Liver (tissue), 3 donors: ENCODE measurements at regions not wholly inside any gene's neighbourhood (a gene's known extent, or its start where the extent isn't known, plus 50 kb on each side); places are given as distances from the start of the nearest gene placed in this dataset.

Experiments
- ATF3 ChIP-seq: IDR thresholded peaks from 2 replicates; pipeline ENCODE4 v1.6.1; 2016; ENCODE audit warnings: antibody characterized with exemption
- CTCF ChIP-seq: fragments of 150-350 bp; IDR thresholded peaks from 2 replicates; pipeline ENCODE4 v1.5.1; 2017; ENCODE audit warnings: improper control_type of control experiment, low read depth, low read length; ENCODE audit not compliant: missing input control
- MAX ChIP-seq: IDR thresholded peaks from 2 replicates; pipeline ENCODE4 v1.6.1; 2016; ENCODE audit warnings: antibody characterized with exemption
- RAD21 ChIP-seq, 2 donors: IDR thresholded peaks; 2 replicates each; pipeline ENCODE4 v1.6.1; 2016; ENCODE audit warnings: antibody characterized with exemption in 2 of 2, mild to moderate bottlenecking in 2 of 2
- REST ChIP-seq: IDR thresholded peaks from 2 replicates; pipeline ENCODE4 v1.6.1; 2016; ENCODE audit warnings: antibody characterized with exemption, mild to moderate bottlenecking
- TAF1 ChIP-seq: conservative IDR thresholded peaks from 2 replicates; pipeline ENCODE4 v1.6.1; 2016; ENCODE audit warnings: antibody characterized with exemption, mild to moderate bottlenecking
- YY1 ChIP-seq: IDR thresholded peaks from 2 replicates; pipeline ENCODE4 v1.6.1; 2016; ENCODE audit warnings: antibody characterized with exemption, mild to moderate bottlenecking
- donor health status: healthy.
- donor health status: healthy.

- TF ChIP-seq YY1 (no peak), CTCF (no peak), MAX (no peak), TAF1 (no peak), ATF3 (no peak), REST (no peak), RAD21 (IDR thresholded peaks at IDR 0.05) (no peak)
Observed at GRCh38 chr11:121683791-121684190, 231.0 kb upstream of the SORL1-AS1 start.
